Activated naive CD8-positive, alpha-beta T cell (primary cell): ENCODE measurements at regions not wholly inside any gene's neighbourhood (a gene's known extent, or its start where the extent isn't known, plus 50 kb on each side); places are given as distances from the start of the nearest gene placed in this dataset.
"Not testable (repeated sequence)": the region's sequence is repeated elsewhere in the genome, so short reads cannot be mapped to it uniquely, and the experiment has no call there.

Experiments
- H3K27ac Mint-ChIP-seq: one replicate; pipeline ENCODE4 v1.8.0; 2021; ENCODE audit warnings: mixed read lengths
- H3K27me3 Mint-ChIP-seq: one replicate; pipeline ENCODE4 v1.8.0; 2021; ENCODE audit warnings: mixed read lengths
- H3K36me3 Mint-ChIP-seq: one replicate; pipeline ENCODE4 v1.8.0; 2021; ENCODE audit warnings: mixed read lengths
- H3K4me1 Mint-ChIP-seq: one replicate; pipeline ENCODE4 v1.8.0; 2021; ENCODE audit warnings: low read depth, mixed read lengths
- H3K4me3 Mint-ChIP-seq: one replicate; pipeline ENCODE4 v1.8.0; 2021; ENCODE audit warnings: mild to moderate bottlenecking, mixed read lengths
- H3K9me3 Mint-ChIP-seq: one replicate; pipeline ENCODE4 v1.8.0; 2021; ENCODE audit warnings: low read depth, mixed read lengths

GRCh38 chr2:95700519-95700918 lies 108.7 kb downstream of the TRIM43 start:
- H3K4me1 Mint-ChIP-seq = no peaks in the 10 kb centered on the region
- no peak overlapping the region for H3K27ac Mint-ChIP-seq
- H3K9me3 Mint-ChIP-seq = no peaks in the 10 kb centered on the region
- H3K4me3 Mint-ChIP-seq = no peak overlapping the region
- H3K27me3 Mint-ChIP-seq = peaks cover 12% of the 10 kb centered on the region
- H3K36me3 Mint-ChIP-seq = no peaks in the 10 kb centered on the region

GRCh38 chr2:95702471-95702870 lies 110.7 kb downstream of the TRIM43 start:
- H3K27me3 Mint-ChIP-seq = peaks cover 4% of the 10 kb centered on the region

GRCh38 chr2:95707161-95707560 lies 115.4 kb downstream of the TRIM43 start:
- H3K4me1 Mint-ChIP-seq, H3K27ac Mint-ChIP-seq, H3K9me3 Mint-ChIP-seq, H3K27me3 Mint-ChIP-seq, H3K4me3 Mint-ChIP-seq, H3K36me3 Mint-ChIP-seq: not testable (repeated sequence)

More at GRCh38 chr2:95702471-95702870, 110.7 kb downstream of the TRIM43 start:
- Mint-ChIP-seq H3K36me3 (no peaks in the 10 kb centered on the region), H3K4me1 (no peaks in the 10 kb centered on the region), H3K27ac (no peak overlapping the region), H3K4me3 (no peak overlapping the region), H3K9me3 (no peaks in the 10 kb centered on the region)

- Mint-ChIP-seq H3K36me3 (peaks cover 3% of the 10 kb centered on the region), H3K27ac (no peak overlapping the region)
Observed at GRCh38 chr2:95707837-95708236, 116.0 kb downstream of the TRIM43 start.

GRCh38 chr2:95709831-95710230 lies 118.0 kb downstream of the TRIM43 start:
- Mint-ChIP-seq H3K36me3 (peaks cover 3% of the 10 kb centered on the region), H3K4me3 (no peak overlapping the region), H3K27me3 (no peaks in the 10 kb centered on the region), H3K27ac (no peak overlapping the region), H3K9me3 (peaks cover 4% of the 10 kb centered on the region), H3K4me1 (no peaks in the 10 kb centered on the region)

More at GRCh38 chr2:95707837-95708236, 116.0 kb downstream of the TRIM43 start:
- no peaks in the 10 kb centered on the region for H3K4me1 Mint-ChIP-seq
- H3K9me3 Mint-ChIP-seq = peaks cover 4% of the 10 kb centered on the region
- no peaks in the 10 kb centered on the region for H3K27me3 Mint-ChIP-seq
- no peak overlapping the region for H3K4me3 Mint-ChIP-seq

- H3K4me3 Mint-ChIP-seq, H3K27ac Mint-ChIP-seq, H3K9me3 Mint-ChIP-seq, H3K4me1 Mint-ChIP-seq, H3K36me3 Mint-ChIP-seq, H3K27me3 Mint-ChIP-seq: not testable (repeated sequence)
Observed at GRCh38 chr2:95713470-95714177, 121.8 kb downstream of the TRIM43 start.

GRCh38 chr2:95714398-95714797 lies 122.6 kb downstream of the TRIM43 start:
- not testable (repeated sequence) for H3K27ac Mint-ChIP-seq, H3K4me1 Mint-ChIP-seq, H3K9me3 Mint-ChIP-seq, H3K4me3 Mint-ChIP-seq, H3K36me3 Mint-ChIP-seq, H3K27me3 Mint-ChIP-seq

GRCh38 chr2:95719473-95720060 lies 127.8 kb downstream of the TRIM43 start:
- no peak overlapping the region for H3K27ac Mint-ChIP-seq
- H3K36me3 Mint-ChIP-seq = no peaks in the 10 kb centered on the region
- no peaks in the 10 kb centered on the region for H3K4me1 Mint-ChIP-seq
- no peaks in the 10 kb centered on the region for H3K27me3 Mint-ChIP-seq
- no peaks in the 10 kb centered on the region for H3K9me3 Mint-ChIP-seq
- no peak overlapping the region for H3K4me3 Mint-ChIP-seq

- Mint-ChIP-seq H3K4me3 (no peak overlapping the region), H3K36me3 (no peaks in the 10 kb centered on the region), H3K27me3 (no peaks in the 10 kb centered on the region), H3K4me1 (no peaks in the 10 kb centered on the region), H3K9me3 (no peaks in the 10 kb centered on the region), H3K27ac (no peak overlapping the region)
Observed at GRCh38 chr2:95721726-95722125, 129.9 kb downstream of the TRIM43 start.

- Mint-ChIP-seq H3K27ac (no peak overlapping the region), H3K36me3 (no peaks in the 10 kb centered on the region), H3K27me3 (no peaks in the 10 kb centered on the region), H3K4me3 (no peak overlapping the region), H3K4me1 (no peaks in the 10 kb centered on the region), H3K9me3 (no peaks in the 10 kb centered on the region)
Observed at GRCh38 chr2:95722131-95722697, 130.4 kb downstream of the TRIM43 start.

GRCh38 chr2:95723627-95724210 lies 131.9 kb downstream of the TRIM43 start:
- H3K36me3 Mint-ChIP-seq, H3K27ac Mint-ChIP-seq, H3K4me3 Mint-ChIP-seq, H3K9me3 Mint-ChIP-seq, H3K27me3 Mint-ChIP-seq, H3K4me1 Mint-ChIP-seq: not testable (repeated sequence)

- H3K27me3 Mint-ChIP-seq, H3K9me3 Mint-ChIP-seq, H3K4me1 Mint-ChIP-seq, H3K4me3 Mint-ChIP-seq, H3K36me3 Mint-ChIP-seq, H3K27ac Mint-ChIP-seq: not testable (repeated sequence)
Observed at GRCh38 chr2:95725191-95725590, 133.4 kb downstream of the TRIM43 start.

- H3K27me3 Mint-ChIP-seq, H3K4me3 Mint-ChIP-seq, H3K4me1 Mint-ChIP-seq, H3K36me3 Mint-ChIP-seq, H3K9me3 Mint-ChIP-seq, H3K27ac Mint-ChIP-seq: not testable (repeated sequence)
Observed at GRCh38 chr2:95725677-95726076, 133.9 kb downstream of the TRIM43 start.

GRCh38 chr2:95727420-95727819 lies 135.6 kb downstream of the TRIM43 start:
- not testable (repeated sequence) for H3K4me3 Mint-ChIP-seq, H3K9me3 Mint-ChIP-seq, H3K27ac Mint-ChIP-seq, H3K36me3 Mint-ChIP-seq, H3K27me3 Mint-ChIP-seq, H3K4me1 Mint-ChIP-seq

- H3K9me3 Mint-ChIP-seq = no peaks in the 10 kb centered on the region
- no peak overlapping the region for H3K27ac Mint-ChIP-seq
- peaks cover 9% of the 10 kb centered on the region for H3K27me3 Mint-ChIP-seq
- H3K4me3 Mint-ChIP-seq = no peak overlapping the region
- H3K36me3 Mint-ChIP-seq = no peaks in the 10 kb centered on the region
- H3K4me1 Mint-ChIP-seq = no peaks in the 10 kb centered on the region
Observed at GRCh38 chr2:95728878-95729596, 137.2 kb downstream of the TRIM43 start.
